HL-60/S4 (cell line): ENCODE measurements at regions not wholly inside any gene's neighbourhood (a gene's known extent, or its start where the extent isn't known, plus 50 kb on each side); places are given as distances from the start of the nearest gene placed in this dataset.

Source experiments
- in situ Hi-C: fragments of 300-500 bp; cut with MboI; formaldehyde crosslinking; loops from 2 replicates; pipeline ENCODE4 v1.14.3; 2022; ENCODE audit warnings: low sequenced_read_pairs

DNA sequence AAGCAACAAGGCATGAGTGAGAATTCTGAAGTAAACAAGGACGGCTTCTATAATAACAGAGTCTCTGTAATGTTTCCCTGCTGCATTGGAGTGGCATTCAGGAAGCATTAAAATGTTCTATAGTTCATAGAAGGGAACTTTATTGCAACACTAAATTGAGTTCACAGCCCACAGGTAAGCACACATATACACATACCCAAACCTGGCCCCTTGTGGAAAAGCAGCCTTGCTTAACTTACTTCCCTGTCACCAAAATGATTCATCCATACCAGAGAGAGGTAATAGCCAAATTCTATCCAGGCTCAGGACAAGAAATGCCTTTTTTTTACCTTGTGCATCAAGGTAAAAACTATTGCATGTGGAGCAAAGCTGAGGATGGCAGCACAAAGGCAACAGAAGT lies 241.4 kb downstream of the HHIPL2 start:
- in situ Hi-C loops, result no loop called here

DNA sequence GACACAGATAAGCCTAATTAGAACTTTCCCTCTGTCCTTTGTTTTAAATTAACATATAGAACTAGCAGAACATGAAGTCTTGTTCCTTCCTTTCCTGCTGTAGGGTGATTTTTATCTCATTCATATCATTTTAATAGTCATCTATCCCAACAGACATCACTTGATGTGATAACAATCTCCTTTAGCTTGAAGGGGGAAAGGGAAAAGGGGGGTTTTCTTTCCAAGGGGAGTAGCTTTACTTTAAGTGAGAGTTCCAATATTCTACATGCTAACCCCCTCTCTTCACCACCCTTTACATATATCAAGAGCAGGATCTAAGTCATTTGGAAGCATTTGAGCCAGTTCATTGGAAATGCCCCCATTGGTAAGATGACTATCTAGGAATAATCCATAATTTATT lies 241.9 kb downstream of the HHIPL2 start:
- in situ Hi-C loops, result no loop called here

DNA sequence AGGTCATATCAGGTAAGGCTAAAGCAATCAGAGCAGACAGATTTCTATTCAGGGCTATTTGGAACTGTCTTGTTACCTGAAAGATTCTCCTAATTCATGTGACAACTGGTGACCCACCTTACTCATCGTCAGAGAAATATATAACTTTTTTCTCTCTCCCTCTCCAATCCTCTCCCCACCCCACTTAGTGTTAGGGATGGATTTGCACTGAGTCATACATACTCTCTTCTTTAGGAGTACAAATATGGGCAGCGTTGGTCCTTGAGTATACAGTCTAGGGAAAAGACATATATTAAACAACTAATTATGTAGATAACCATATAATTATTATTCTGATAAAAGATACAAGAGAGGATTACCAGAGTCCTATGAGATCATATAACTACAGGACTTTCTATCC lies 246.3 kb downstream of the HHIPL2 start:
- in situ Hi-C loops, result no loop called here

DNA sequence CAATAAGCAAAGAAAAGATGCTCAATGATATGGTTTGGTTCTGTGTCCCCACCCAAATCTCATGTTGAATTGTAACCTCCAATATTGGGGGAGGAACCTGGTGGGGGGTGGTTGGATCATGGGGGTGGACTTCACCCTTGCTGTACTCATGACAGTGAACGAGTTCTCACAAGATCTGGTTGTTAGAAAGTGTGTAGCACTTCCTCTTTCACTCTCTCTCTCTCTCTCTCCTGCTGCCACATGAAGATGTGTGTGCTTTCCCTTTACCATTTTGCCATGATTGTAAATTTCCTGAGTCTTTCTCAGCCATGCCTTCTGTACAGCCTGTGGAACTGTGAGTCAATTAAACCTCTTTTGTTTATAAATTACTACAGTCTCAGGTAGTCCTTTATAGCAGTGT lies 248.4 kb downstream of the HHIPL2 start:
- in situ Hi-C loops, result no loop called here

DNA sequence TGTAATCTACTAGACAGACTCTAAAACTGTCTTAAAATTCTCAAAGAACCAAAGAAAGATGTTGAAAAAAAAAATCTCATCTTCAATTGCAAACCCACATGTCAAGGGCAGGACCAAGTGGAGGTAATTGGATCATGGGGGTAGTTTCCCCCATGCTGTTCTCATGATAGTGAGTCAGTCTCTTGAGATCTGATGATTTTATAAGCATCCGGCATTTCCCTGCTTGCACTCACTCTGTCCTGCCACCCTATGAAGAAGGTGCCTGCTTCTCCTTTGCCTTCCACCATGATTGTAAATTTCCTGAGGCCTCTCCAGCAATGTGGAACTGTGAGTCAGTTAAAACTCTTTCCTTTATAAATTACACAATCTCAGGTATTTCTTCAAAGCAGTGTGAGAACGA lies 257.0 kb downstream of the HHIPL2 start:
- in situ Hi-C loops, result no loop called here

DNA sequence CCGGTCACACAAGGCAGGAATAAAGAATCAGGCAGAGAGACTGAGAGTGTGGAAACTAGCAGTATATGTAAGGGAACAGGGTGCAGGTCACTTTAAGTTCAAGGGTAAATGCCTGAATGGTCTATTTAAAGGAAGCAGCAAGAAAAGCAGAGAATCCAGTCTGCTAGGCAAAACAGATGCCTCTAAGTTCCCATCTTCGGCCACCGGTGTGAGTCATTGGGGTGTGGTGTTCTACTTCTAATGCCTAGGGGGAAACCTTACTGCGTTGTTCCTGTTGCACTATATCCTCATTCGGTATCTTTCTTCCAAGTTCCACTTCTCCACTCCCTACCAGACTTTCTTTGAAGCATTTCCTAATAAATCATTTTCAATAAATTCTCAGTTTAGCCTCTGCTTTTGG lies 259.9 kb downstream of the HHIPL2 start:
- in situ Hi-C loops, result no loop called here

DNA sequence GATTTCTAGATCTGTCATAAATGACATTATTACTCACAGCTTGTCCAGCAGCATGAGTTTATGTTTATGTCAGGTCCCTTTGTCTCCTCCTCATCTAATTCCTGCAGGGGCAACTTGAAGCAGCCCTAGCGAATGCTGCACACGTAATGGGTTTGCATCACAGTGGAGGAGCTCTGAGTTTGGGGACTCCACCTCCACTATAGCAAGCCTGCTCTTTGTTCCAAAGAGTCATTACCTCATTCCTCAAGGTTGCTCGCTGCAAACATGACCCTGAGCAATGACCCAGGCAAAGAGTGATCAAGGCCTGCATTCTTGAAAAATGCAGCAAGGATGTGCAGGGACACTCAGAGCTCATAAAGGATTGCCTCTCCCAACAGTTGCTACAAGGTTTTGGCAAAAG lies 261.9 kb downstream of the HHIPL2 start:
- in situ Hi-C loops, result no loop called here

DNA sequence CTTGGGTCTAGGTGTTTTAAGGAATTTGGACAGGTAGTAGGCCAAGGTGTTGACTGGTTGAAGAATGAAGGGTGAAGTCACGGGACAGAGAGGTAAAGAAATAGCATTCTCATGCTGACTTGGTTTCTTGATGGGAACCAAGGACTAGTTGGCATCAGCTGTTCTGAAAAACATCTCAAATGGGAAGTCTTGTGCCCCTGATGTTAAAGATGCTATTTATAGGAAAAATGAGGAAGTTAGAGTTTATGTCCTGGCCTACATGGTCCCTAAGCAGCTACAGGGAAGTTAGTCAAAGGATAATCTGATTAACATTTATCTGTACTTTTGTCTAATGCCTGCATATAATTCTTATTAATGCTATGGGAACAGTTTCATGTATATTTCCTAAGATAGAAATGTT lies 262.4 kb downstream of the HHIPL2 start:
- in situ Hi-C loops, result no loop called here

DNA sequence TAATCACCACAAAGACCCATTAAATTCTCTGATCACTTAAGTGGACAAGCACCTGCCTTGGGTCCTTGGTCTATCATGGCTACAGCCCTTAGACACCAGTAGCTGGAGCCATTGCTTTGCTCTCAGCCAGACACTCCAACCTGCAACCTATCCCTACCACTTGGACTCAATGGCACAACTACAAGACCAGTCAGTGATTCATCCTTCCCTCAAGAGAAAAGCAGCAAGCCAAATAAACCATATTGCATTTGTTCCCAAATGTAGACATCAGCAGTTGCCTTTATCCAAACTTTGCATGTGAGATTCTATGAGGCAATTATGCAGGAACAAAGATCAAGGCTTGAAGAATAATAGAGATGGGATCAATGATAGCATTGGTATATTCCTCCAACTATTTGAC lies 263.4 kb downstream of the HHIPL2 start:
- in situ Hi-C loops, result no loop called here

DNA sequence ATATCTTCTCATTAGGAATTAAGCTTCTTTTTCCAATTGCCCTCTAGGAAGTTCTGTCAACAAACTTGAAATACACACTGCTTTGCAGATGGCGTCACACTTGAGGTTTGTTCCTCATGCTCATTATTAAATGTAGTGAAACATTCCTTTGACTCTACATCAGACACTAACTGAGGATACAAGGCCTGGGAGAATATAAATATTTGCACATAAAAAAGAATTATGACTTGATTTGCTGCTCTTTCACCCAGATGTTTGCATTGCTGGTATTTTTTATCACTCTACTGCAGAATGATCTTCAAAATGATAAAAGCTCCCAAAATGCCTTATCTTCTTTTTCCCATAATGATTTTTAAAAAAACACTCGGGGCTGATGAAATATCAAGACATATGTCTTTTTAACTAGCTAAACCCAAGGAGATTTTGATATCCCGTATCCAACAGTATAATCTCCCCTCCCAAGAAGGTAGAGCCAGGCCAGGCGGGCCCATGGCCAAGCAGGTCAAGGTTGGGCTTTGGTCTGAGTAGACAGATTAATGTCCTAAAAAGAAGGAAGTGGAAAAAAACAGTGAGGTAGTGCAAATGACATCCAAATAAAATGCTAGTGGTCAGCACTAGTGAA lies 264.6 kb downstream of the HHIPL2 start:
- in situ Hi-C loops, result no loop called here

DNA sequence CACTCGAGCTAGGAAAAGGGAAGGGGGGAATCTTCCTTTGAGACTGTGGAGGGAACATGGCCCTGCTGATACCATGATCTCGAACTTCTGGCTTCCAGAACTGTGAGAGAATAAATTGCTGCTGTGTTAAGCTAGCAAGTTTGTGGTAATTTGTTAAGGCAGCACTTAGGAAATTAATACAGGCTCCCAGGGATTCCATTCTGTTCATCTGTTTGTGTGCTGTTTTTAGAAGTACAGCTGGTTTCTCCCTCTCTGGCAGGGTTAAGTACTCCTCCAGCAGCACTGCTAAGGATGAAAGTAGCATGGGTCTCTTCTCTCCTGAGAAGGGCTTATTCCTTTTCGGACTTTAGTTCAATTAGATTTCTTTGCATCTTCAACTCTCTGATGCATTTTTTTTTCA lies 268.3 kb downstream of the HHIPL2 start:
- in situ Hi-C loops, result no loop called here

DNA sequence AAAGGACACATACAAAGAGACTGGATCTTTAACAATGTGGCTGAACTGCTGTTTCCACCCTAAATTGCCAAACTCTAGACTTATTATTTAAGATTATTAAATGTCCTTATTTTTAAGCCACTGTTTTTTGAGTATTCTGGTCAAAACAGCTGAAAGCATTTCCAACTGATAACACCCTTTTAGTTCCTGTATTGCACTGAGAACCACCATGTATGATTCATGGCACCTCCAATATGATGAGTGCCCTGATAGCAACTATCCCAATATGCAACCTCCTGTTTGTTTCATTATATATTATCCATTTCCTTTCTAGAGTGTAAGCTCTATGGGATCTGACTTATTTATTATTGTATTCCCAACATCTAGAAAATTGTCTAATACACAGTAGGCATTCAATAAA lies 269.4 kb downstream of the HHIPL2 start:
- in situ Hi-C loops, result no loop called here

DNA sequence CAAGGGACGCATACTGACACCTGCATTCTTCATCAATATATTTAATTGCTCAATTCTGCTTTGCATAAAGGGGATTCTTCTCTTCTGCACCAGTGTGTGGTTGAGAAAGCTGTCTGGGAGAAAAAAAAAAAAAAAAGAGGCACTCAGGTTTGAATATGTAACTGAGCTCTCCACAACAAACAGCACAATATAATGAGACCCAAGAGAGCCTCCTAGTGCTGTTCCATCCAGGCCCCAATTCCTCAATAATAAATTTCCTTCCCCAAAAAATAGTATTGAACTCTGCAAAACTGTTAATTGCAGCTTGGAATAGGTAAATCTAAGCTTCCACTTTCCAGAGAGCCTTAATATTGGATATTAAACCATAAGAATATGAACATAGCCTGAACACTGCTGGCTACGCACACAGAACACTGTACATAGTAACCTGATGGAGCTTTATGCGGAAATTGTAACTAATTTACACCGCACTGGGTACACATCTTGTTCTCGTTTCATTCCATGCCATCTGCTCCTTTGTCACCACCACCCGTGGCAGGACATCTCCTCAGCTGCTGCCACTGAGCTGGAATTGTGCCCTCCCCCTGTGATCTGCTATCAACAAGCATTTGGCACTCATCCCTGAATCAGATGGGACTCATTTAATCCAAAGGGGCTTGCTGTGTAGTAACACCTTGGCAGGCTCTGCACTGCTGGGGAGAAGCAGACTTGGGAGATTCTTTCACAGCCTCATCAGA lies 272.0 kb downstream of the HHIPL2 start:
- in situ Hi-C loops, result no loop called here

DNA sequence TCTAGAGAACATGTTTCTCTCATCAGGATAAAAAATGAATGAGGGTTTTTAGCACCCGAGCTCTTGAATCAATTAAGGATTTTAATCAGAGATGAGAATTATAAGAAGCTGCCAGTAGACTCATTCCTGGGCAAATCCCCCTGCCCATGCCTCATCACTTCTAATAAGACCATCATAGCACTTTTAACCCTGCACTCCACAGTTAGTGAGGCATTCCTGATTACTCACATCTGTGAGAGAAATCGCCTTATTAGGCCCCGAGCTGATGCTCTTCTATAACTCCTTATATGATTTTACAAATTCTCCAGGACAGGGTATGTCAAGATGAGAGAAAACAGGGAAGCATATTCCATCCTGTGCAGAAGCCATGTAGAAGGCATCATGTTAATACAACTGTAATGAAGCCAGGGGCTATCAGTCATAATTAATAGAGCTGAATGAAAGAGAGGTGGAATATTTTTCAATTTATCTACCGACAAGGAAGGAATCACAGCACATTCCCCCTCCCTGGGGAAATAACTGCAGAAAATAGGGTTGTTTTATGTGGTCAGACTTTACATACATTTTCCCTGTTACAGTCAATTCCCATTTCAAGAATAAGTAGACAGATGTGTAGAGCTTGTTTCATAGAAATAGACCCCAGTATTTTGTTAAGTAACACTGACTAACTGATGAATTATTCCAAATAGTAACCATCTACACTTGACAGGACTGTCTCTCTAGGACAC lies 272.7 kb downstream of the HHIPL2 start:
- in situ Hi-C loops, result no loop called here

DNA sequence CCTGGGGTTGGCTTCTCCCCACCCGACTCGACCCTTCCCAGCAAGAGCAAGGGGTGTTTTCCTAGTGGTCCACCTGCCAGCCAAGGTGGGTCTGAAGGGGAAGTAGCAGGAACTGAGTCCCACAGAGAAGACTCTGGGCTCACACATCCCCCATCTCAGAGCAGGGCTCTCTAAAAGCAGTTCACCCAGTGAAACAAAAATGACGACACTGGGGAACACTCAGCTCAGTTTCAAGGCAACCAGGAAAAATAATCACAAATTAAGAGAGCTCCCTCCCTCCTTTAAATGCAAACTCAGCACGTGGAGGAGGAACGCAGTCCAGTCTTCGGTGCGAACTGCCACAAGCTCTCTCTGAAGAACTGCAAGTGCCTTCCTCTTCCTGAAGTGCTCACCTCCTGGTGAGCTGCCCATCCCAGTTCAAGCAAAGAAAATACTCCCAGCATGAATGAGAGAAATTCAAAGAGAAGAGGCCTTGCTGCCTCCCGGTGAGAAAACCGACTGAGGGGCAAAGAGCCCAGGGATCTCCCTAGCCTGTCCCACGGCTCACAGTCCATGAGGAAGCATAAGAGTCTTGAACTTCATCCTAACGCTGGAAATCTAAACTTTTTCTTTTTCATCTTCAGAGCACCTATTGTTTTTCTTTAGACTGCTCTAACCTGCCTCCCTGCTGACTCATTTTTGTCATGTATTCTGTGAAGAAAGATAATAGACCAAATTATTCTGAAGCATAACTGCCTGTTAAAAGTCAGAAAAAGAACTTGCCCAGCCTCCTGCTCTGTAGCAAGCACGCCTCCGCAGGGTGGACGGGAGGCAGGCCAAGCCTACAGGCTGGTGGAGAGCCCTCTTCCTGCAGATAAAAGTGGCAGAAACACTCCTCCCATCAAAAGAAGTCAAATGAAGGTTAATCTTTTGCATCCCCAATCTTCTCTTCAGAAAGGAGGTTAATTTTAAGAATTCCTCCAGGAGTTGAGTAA lies 281.4 kb downstream of the HHIPL2 start:
- in situ Hi-C loops, result no loop called here

DNA sequence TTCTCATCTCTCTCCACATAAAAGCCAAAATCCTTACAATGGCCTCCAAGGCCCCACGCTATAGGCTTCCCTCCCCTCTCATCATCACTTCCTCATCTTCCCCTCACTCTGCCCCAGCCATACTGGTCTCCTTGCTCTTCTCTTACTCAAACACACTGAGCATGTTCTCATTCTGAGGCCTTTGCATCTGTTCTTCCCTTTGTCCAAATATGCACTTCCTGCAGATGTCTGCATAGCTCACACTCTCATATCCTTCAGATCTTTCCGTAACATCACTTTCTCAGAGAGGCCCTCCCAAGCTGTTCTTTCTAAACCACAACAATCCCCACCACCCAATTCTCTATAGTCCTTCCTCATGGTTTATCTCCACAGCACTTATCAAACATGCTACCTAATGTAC lies 284.1 kb downstream of the HHIPL2 start:
- in situ Hi-C loops, result no loop called here

DNA sequence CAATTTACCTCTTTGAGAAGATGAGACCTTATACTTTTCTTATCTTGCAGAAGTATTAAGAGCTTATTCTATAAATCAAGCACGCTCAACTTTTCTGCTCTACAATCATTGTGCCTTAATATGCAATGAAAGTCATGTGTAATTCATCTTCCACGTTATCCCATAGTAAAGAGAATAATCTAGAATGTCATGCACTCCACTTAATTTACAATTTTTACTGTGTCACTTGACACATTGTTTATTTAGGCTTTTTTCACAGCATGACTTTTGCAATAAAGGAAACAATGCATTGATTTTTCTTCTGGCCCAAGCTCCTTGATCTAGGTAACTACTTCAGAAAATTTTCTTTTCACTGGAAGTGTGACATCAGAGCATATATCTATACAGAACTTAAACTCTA lies 290.9 kb downstream of the HHIPL2 start:
- in situ Hi-C loops, result no loop called here

DNA sequence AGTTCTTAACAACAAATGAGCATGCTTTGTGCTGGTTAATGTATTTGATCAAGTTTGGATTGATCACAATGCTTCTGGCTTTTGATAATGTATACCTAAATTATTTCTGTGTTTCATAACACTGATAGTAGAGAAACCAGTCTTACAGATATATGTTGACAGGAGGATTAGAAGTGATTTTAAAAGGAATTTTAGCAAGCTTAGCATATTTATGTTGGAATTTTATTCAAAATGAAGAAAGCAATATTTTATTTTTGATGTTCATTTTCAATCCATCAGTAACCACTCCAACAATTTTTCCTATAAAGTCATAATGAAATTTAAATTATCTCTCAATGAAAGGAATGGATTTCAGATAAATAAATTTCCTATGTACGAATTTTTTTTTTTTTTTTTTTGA lies 291.8 kb downstream of the HHIPL2 start:
- in situ Hi-C loops, result no loop called here

DNA sequence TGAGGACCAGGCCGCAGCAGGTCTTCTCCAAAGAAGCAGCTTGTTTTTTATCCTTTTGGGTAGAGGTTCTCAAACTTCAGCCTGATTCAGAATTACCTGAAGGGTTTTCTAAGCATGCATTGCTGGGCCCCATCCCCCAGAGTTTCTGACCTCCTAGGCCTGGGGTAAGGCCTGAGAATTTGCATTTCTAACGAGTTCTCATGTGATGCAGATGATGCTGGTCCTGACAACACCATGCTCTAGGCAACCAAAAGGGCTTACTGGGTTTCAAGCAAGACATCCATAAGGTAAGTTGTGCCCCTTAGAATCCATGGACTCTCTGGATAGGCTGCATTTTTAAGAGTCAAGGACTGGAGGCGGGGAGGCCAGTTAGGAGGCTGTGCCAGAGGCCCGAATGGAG lies 295.1 kb downstream of the HHIPL2 start:
- in situ Hi-C loops, result no loop called here

DNA sequence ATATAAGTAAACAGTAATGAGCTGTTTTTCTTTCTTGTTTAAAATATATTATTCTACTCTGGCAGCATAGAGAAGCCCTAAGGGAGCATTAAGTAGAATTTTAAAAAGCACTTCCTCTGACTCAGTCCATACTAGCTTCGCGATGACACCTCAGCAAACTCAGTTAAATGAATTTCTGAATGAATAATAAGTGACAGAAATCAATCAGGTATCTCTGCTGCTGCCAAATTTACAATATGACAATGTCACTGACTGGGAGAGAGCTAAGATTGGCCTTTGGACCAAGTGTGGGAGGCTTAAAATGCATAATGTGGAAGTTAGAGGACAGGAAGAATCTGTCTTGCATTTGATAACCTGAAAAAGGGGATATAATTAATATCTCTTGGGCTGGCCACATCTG lies 296.1 kb downstream of the HHIPL2 start:
- in situ Hi-C loops, result no loop called here

DNA sequence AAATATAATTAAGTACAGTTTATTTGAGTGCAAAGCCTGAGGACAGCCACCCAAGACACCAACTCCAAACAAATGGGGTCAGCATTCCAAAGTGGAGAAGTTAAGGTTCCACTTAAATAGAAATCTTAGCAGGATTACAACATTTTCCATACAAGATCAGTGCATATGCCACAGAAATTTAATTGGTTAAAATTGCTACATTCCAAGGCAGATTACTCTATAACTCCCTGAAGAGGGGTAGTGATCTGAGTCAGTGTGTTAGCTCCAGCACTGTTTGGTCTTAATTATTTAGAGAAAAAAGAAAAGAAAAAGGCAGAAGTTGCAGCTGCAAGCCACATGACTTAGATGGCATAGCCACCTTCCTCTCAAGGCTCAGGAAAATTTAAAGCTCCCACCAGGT lies 297.5 kb downstream of the HHIPL2 start:
- in situ Hi-C loops, result no loop called here
